ENCODE measurements at regions not wholly inside any gene's neighbourhood (a gene's known extent, or its start where the extent isn't known, plus 50 kb on each side); places are given as distances from the start of the nearest gene placed in this dataset.

DNA sequence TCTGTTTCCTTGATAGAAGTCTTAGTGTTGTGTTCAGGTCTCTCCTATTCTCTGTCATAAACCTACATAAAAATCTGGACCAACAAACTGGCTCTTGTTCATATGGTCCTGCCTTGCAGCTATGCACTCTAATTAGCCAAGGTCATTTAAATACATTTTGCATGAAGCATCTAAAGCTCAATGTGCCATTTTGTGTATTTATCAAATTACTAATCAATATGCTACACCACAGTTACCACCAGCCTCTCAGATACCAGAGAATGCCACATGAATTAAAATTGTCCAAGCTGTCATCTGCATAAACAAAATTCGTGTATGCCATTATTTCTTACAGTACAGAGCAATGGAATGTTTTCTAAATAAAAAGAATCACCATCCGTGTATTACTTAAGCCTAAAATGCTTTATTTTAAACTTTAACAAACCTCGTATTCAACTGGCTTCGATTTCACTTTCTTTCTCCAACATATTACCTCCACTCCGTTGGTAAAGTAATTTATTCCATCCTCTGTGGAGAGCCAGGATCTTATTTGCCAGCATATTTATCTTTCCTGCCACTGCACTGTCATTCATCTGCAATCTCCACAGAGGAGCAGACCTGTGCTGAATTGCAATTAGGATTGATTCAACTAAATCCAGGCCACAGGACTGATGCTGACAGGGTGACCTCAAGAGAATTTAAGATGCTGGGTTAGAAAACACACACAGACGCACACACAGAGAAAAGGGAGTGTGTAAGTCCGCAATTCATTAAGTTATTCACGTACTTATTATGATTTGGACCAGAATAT lies 284.1 kb upstream of the FOXG1 start:
- H3K9me3 ChIP-seq (ENCODE audit: control insufficient read depth in 3 of 3, low read length in 3 of 3), result no peaks in the 10 kb centered on the region
- H3K9ac ChIP-seq (ENCODE audit: low read depth in 1 of 3, low read length in 3 of 3), result no peak overlapping the region
- no peak overlapping the region for H3K27ac ChIP-seq (ENCODE audit: low read depth, low read length)
- H3K27me3 ChIP-seq (ENCODE audit: control insufficient read depth in 3 of 3, insufficient read depth in 3 of 3, low read length in 3 of 3), result no peaks in the 10 kb centered on the region
- H3K36me3 ChIP-seq (ENCODE audit: control insufficient read depth in 3 of 3, insufficient read depth in 3 of 3, low read length in 3 of 3), result no peaks in the 10 kb centered on the region
- no peaks in the 10 kb centered on the region for H3K4me1 ChIP-seq (ENCODE audit: control insufficient read depth in 3 of 3, insufficient read depth in 3 of 3, low read length in 3 of 3)
- H3K4me3 ChIP-seq (ENCODE audit: low read length in 3 of 3), result no peak overlapping the region

DNA sequence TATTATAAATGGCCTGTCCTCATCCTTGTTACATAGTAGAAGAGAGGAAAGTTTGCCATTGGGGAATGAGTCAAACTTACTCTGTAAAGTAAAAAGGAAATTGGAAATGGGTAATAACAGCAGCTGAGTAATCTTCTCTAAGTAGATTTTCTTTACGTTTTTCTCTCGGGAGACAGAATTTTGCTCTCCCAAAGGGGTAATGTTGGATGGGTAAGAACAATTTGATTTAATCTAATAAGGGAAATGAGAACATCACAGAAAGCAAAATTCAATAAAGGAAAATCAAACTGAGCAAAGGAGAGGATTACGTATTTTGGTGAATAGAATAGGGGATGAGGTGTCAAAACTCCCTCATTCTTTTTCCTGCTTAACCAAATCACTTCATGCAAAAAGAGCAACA lies 283.1 kb upstream of the FOXG1 start:
- H3K27ac ChIP-seq (ENCODE audit: low read depth, low read length), result no peak overlapping the region
- no peaks in the 10 kb centered on the region for H3K27me3 ChIP-seq (ENCODE audit: control insufficient read depth in 3 of 3, insufficient read depth in 3 of 3, low read length in 3 of 3)
- H3K36me3 ChIP-seq (ENCODE audit: control insufficient read depth in 3 of 3, insufficient read depth in 3 of 3, low read length in 3 of 3), result no peaks in the 10 kb centered on the region
- no peak overlapping the region for H3K4me3 ChIP-seq (ENCODE audit: low read length in 3 of 3)
- H3K9me3 ChIP-seq (ENCODE audit: control insufficient read depth in 3 of 3, low read length in 3 of 3), result no peaks in the 10 kb centered on the region
- no peaks in the 10 kb centered on the region for H3K4me1 ChIP-seq (ENCODE audit: control insufficient read depth in 3 of 3, insufficient read depth in 3 of 3, low read length in 3 of 3)
- H3K9ac ChIP-seq (ENCODE audit: low read depth in 1 of 3, low read length in 3 of 3), result no peak overlapping the region

DNA sequence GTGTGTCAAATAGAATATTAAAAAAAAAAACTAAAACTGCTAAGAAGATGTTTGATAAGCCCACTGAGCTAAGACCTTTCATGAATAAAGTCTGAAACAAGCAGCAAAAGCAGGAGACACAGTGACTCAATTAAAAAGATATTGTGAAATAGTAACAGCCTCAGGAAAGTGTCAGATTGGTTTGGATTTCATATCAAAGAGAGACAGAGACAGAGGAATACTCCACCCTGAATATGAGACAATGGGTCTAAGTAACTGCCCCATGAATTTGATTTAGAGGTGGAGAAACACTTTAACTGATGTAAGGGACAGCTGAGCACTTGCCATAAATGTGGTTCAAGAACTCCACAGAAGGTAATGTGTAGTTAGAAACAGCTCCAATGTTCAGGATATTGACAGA lies 277.9 kb upstream of the FOXG1 start:
- Histone ChIP-seq H3K9me3 (ENCODE audit: control insufficient read depth in 3 of 3, low read length in 3 of 3) (no peaks in the 10 kb centered on the region), H3K4me1 (ENCODE audit: control insufficient read depth in 3 of 3, insufficient read depth in 3 of 3, low read length in 3 of 3) (no peaks in the 10 kb centered on the region), H3K36me3 (ENCODE audit: control insufficient read depth in 3 of 3, insufficient read depth in 3 of 3, low read length in 3 of 3) (no peaks in the 10 kb centered on the region), H3K27ac (ENCODE audit: low read depth, low read length) (no peak overlapping the region), H3K4me3 (ENCODE audit: low read length in 3 of 3) (no peak overlapping the region), H3K9ac (ENCODE audit: low read depth in 1 of 3, low read length in 3 of 3) (no peak overlapping the region), H3K27me3 (ENCODE audit: control insufficient read depth in 3 of 3, insufficient read depth in 3 of 3, low read length in 3 of 3) (no peaks in the 10 kb centered on the region)

DNA sequence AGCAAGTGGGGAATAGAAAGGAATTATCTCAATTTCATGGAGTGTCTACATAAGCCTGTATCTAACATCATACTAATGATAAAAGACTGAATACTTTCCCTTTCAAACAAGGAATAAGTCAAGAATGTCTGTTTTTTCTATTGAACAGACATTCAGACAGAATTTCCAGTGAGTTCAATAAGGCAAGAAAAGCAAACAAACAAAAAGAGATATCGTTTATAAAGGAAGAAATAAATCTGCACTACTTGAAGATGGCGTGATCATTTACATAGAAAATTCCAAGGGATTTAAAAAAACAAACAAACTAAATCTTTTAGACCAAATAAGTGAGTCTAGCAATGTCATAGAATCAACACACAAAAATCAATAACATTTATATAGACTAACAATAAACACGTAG lies 273.1 kb upstream of the FOXG1 start:
- Histone ChIP-seq H3K9ac (ENCODE audit: low read depth in 1 of 3, low read length in 3 of 3) (no peak overlapping the region), H3K4me1 (ENCODE audit: control insufficient read depth in 3 of 3, insufficient read depth in 3 of 3, low read length in 3 of 3) (no peaks in the 10 kb centered on the region), H3K27me3 (ENCODE audit: control insufficient read depth in 3 of 3, insufficient read depth in 3 of 3, low read length in 3 of 3) (no peaks in the 10 kb centered on the region), H3K27ac (ENCODE audit: low read depth, low read length) (no peak overlapping the region), H3K4me3 (ENCODE audit: low read length in 3 of 3) (no peak overlapping the region), H3K36me3 (ENCODE audit: control insufficient read depth in 3 of 3, insufficient read depth in 3 of 3, low read length in 3 of 3) (no peaks in the 10 kb centered on the region), H3K9me3 (ENCODE audit: control insufficient read depth in 3 of 3, low read length in 3 of 3) (no peaks in the 10 kb centered on the region)

DNA sequence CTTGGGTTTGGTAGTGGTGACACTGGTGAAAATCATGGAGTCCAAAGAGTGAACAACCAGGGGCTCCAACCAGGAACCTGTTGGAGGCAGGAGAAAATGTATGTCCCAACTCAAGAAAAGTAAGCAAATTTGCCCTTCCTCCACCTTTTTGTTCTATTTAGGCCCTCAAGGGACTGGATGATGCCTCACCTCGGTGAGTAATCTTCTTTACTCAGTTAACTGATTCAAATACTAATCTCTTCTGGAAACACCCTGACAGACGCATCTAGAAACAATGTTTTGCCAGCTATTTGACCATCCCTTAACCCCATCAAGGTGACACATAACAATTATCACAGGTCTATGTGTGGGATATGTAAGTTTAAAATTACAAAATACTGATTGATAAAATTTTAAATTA lies 272.4 kb upstream of the FOXG1 start:
- Histone ChIP-seq H3K9ac (ENCODE audit: low read depth in 1 of 3, low read length in 3 of 3) (no peak overlapping the region), H3K9me3 (ENCODE audit: control insufficient read depth in 3 of 3, low read length in 3 of 3) (no peaks in the 10 kb centered on the region), H3K27me3 (ENCODE audit: control insufficient read depth in 3 of 3, insufficient read depth in 3 of 3, low read length in 3 of 3) (no peaks in the 10 kb centered on the region), H3K4me1 (ENCODE audit: control insufficient read depth in 3 of 3, insufficient read depth in 3 of 3, low read length in 3 of 3) (no peaks in the 10 kb centered on the region), H3K4me3 (ENCODE audit: low read length in 3 of 3) (no peak overlapping the region), H3K36me3 (ENCODE audit: control insufficient read depth in 3 of 3, insufficient read depth in 3 of 3, low read length in 3 of 3) (no peaks in the 10 kb centered on the region), H3K27ac (ENCODE audit: low read depth, low read length) (no peak overlapping the region)

DNA sequence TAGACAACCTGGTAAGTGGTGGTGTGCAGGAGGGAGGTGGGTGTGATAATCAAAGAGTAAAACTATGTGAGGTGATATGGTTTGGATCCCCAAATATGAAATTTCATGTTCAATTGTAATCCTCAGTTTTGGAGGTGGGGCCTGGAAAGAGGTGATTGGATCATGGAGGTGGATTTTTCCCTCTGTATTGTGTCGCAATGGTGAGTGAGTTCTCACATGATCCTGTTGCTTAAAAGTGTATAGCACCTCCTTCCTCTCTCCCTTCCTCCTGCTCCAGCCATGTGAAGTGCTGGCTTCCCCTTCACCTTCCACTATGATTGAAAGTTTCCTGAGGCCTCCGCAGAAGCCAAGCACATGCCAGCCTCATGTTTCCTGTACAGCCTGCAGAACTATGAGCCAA lies 270.2 kb upstream of the FOXG1 start:
- H3K9me3 ChIP-seq (ENCODE audit: control insufficient read depth in 3 of 3, low read length in 3 of 3), result no peaks in the 10 kb centered on the region
- no peaks in the 10 kb centered on the region for H3K27me3 ChIP-seq (ENCODE audit: control insufficient read depth in 3 of 3, insufficient read depth in 3 of 3, low read length in 3 of 3)
- no peak overlapping the region for H3K4me3 ChIP-seq (ENCODE audit: low read length in 3 of 3)
- no peaks in the 10 kb centered on the region for H3K4me1 ChIP-seq (ENCODE audit: control insufficient read depth in 3 of 3, insufficient read depth in 3 of 3, low read length in 3 of 3)
- H3K36me3 ChIP-seq (ENCODE audit: control insufficient read depth in 3 of 3, insufficient read depth in 3 of 3, low read length in 3 of 3), result no peaks in the 10 kb centered on the region
- H3K27ac ChIP-seq (ENCODE audit: low read depth, low read length), result no peak overlapping the region
- no peak overlapping the region for H3K9ac ChIP-seq (ENCODE audit: low read depth in 1 of 3, low read length in 3 of 3)

DNA sequence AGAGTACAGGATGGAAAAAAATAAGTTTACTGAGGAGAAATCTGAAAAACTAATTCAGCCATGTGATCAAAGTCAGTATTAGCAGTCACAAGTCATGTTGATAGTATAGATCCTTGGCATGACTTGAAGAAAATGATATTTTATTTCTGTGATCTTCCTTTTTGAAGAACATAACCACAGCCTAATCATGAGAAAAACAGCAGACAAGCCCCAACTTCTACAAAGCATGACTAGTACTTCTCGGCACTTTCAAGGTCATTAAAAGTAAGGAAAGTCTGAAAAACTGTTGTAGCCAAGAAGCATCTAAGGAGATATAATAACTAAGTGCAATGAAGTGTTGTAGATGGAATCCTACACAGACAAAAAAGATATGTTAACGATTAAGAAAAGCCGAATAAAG lies 264.1 kb upstream of the FOXG1 start:
- H3K4me3 ChIP-seq (ENCODE audit: low read length in 3 of 3), result no peak overlapping the region
- no peak overlapping the region for H3K27ac ChIP-seq (ENCODE audit: low read depth, low read length)
- no peak overlapping the region for H3K9ac ChIP-seq (ENCODE audit: low read depth in 1 of 3, low read length in 3 of 3)
- no peaks in the 10 kb centered on the region for H3K27me3 ChIP-seq (ENCODE audit: control insufficient read depth in 3 of 3, insufficient read depth in 3 of 3, low read length in 3 of 3)
- H3K4me1 ChIP-seq (ENCODE audit: control insufficient read depth in 3 of 3, insufficient read depth in 3 of 3, low read length in 3 of 3), result no peaks in the 10 kb centered on the region
- H3K36me3 ChIP-seq (ENCODE audit: control insufficient read depth in 3 of 3, insufficient read depth in 3 of 3, low read length in 3 of 3), result no peaks in the 10 kb centered on the region
- H3K9me3 ChIP-seq (ENCODE audit: control insufficient read depth in 3 of 3, low read length in 3 of 3), result no peaks in the 10 kb centered on the region

DNA sequence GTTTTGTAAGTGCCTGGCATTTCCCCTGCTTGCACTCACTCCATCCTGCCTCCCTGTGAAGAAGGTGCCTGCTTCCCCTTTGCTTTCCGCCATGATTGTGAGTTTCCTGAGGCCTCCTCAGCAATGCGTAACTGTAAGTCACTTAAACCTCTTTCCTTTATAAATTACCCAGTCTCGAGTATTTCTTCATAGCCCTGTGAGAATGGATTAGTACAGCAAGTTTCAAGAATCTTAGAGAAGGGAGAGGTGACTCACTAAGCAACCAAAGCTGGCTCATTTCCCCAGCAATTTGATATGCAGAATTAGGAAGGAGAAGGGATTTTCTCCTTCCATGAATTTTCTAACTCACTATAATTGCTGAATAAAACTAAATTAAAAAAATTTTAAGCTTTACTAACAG lies 251.0 kb upstream of the FOXG1 start:
- Histone ChIP-seq H3K27me3 (ENCODE audit: control insufficient read depth in 3 of 3, insufficient read depth in 3 of 3, low read length in 3 of 3) (no peaks in the 10 kb centered on the region), H3K4me1 (ENCODE audit: control insufficient read depth in 3 of 3, insufficient read depth in 3 of 3, low read length in 3 of 3) (no peaks in the 10 kb centered on the region), H3K4me3 (ENCODE audit: low read length in 3 of 3) (no peak overlapping the region), H3K9ac (ENCODE audit: low read depth in 1 of 3, low read length in 3 of 3) (no peak overlapping the region), H3K9me3 (ENCODE audit: control insufficient read depth in 3 of 3, low read length in 3 of 3) (no peaks in the 10 kb centered on the region), H3K27ac (ENCODE audit: low read depth, low read length) (no peak overlapping the region), H3K36me3 (ENCODE audit: control insufficient read depth in 3 of 3, insufficient read depth in 3 of 3, low read length in 3 of 3) (no peaks in the 10 kb centered on the region)

DNA sequence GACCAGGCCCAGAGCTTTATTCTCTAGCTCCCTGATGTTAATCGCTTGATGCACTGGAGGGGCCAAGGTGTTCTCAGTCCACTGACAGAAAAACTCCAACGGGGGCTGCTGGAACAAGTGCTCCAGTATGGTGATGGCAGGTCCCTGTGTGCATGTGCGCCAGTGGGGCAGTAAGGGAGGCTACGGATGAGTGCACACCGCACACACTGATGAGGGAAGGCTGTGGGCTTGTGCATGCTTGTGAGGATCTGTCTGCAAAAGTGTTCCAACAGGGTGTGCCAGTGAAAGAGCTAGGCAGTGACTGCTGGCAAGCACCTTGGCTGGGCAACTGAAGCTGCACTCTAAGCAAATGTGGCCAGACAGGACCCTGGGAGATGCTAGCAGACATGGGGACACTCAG lies 229.7 kb upstream of the FOXG1 start:
- Histone ChIP-seq H3K27me3 (ENCODE audit: control insufficient read depth in 3 of 3, insufficient read depth in 3 of 3, low read length in 3 of 3) (no peaks in the 10 kb centered on the region), H3K27ac (ENCODE audit: low read depth, low read length) (no peak overlapping the region), H3K36me3 (ENCODE audit: control insufficient read depth in 3 of 3, insufficient read depth in 3 of 3, low read length in 3 of 3) (no peaks in the 10 kb centered on the region), H3K9ac (ENCODE audit: low read depth in 1 of 3, low read length in 3 of 3) (no peak overlapping the region), H3K4me3 (ENCODE audit: low read length in 3 of 3) (no peak overlapping the region), H3K9me3 (ENCODE audit: control insufficient read depth in 3 of 3, low read length in 3 of 3) (no peaks in the 10 kb centered on the region), H3K4me1 (ENCODE audit: control insufficient read depth in 3 of 3, insufficient read depth in 3 of 3, low read length in 3 of 3) (no peaks in the 10 kb centered on the region)

DNA sequence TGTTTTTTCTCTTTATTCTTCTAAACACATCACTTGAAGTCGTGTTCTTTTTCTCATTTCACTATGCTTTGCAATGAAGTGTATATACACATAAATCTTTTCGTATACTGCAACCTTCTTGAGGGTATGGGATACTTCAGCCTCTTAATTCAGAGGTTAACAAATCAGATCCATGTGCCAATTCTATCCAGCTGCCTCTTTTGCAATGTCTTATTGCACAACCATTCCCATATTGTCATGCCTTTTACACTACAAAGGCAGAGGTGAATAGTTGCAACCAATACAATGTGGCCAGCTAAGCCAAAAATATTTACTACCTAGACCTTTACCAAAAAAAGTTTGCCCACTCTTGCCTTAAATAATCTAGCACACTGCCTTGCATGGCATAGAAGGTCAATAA lies 224.5 kb upstream of the FOXG1 start:
- H3K9me3 ChIP-seq (ENCODE audit: control insufficient read depth in 3 of 3, low read length in 3 of 3), result no peaks in the 10 kb centered on the region
- H3K4me1 ChIP-seq (ENCODE audit: control insufficient read depth in 3 of 3, insufficient read depth in 3 of 3, low read length in 3 of 3), result no peaks in the 10 kb centered on the region
- no peak overlapping the region for H3K4me3 ChIP-seq (ENCODE audit: low read length in 3 of 3)
- no peaks in the 10 kb centered on the region for H3K36me3 ChIP-seq (ENCODE audit: control insufficient read depth in 3 of 3, insufficient read depth in 3 of 3, low read length in 3 of 3)
- no peaks in the 10 kb centered on the region for H3K27me3 ChIP-seq (ENCODE audit: control insufficient read depth in 3 of 3, insufficient read depth in 3 of 3, low read length in 3 of 3)
- H3K9ac ChIP-seq (ENCODE audit: low read depth in 1 of 3, low read length in 3 of 3), result no peak overlapping the region
- H3K27ac ChIP-seq (ENCODE audit: low read depth, low read length), result no peak overlapping the region

Data from skeletal muscle tissue (tissue), 3 donors.